CD1c-positive myeloid dendritic cell (primary cell): ENCODE measurements at regions not wholly inside any gene's neighbourhood (a gene's known extent, or its start where the extent isn't known, plus 50 kb on each side); places are given as distances from the start of the nearest gene placed in this dataset.

Source experiments
- DNase-seq: peaks from one replicate; pipeline ENCODE4 v3.0.0-alpha.2; 2016; ENCODE audit errors: extremely low spot score

- DNase-seq, result no peak
These were observed 369.3 kb upstream of the TMPO start for GRCh38 chr12:98146043-98146442.

- DNase-seq, result no peak
These were observed 368.9 kb upstream of the TMPO start for GRCh38 chr12:98146487-98146886.

DNA sequence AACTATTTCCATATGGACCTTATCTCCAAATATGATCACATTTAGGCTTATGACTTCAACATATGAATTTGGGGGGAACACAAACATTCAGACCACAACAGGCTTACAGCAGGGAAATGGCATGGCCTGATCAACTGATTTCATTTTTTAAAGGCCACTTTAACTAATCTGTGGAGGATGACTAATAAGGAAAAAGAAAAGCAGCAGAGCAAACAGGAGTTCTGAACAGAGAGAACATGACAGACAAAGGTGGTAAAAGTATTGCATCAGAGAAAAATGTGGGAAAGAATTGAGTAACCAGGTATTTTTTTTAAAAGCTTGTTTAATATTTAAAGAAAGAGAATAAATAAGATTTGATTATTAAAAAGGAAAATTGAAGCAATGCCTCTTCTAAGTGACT is 366.1 kb upstream of the TMPO start:
- DNase-seq, result no peak

- DNase-seq, result no peak
These were observed 365.6 kb upstream of the TMPO start for GRCh38 chr12:98149691-98150210.

- no peak for DNase-seq
These were observed 364.2 kb upstream of the TMPO start for GRCh38 chr12:98151105-98151590.

GRCh38 chr12:98151984-98152383 is 363.4 kb upstream of the TMPO start:
- DNase-seq, result no peak

DNA sequence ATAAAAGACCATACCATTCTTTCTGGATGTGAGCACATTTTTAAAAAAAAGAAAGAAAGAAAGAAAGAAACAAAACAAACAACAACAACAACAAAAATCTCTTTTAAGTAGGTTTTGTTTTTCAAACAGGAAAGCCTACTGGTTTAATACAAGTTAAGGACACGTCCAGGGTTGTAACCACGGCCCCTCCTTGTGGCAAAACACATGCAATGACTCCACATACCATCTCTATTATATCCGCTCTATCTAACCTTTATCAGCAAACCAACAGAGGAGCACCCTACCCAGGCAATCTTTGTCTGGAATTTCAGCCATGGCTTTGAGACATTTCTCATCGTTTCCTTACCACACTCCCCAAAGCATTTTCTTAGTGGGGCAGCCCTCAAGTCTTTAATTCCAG is 360.5 kb upstream of the TMPO start:
- no peak for DNase-seq

- no peak for DNase-seq
These were observed 358.7 kb upstream of the TMPO start for GRCh38 chr12:98156697-98157096.

DNA sequence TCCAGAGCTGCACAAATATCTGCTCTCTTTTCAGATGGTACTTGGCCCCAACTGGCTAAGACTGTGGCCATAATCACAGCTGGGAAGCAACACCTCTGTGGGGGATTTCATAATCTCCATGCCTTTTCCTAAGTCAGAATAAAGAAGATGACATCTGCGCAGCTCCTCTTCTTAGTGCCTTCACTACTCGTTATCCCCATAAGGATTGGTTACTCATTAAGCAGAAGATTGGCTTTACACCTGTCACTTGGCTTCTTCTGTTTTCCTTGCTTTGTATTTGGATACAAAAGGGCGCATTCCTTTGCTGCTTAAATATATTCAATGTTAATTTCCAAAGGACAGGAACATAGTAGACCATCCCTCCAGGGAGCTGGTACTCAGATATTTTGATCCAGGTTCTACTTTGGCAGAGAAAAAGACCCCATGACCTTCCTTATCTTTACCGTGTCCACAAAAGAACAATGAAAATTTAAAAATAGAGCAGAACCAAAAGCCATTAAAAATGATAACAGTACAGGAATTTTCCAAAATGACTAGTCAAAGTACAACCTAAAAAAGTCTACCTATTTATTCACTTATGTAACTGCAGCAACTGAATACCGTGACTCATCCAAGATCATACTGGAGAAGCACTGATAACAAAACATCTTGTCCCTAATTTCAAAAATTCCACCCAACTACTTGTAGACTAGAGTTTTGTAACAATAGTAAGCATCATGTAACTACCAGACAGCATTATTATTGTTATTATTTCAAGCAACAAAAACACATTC is 352.3 kb upstream of the TMPO start:
- no peak for DNase-seq

- no peak for DNase-seq
These were observed 343.1 kb upstream of the TMPO start for GRCh38 chr12:98172304-98172703.

- DNase-seq, result no peak
These were observed 342.6 kb upstream of the TMPO start for GRCh38 chr12:98172801-98173200.

- no peak for DNase-seq
These were observed 341.5 kb upstream of the TMPO start for GRCh38 chr12:98173773-98174427.

GRCh38 chr12:98174428-98174809 is 341.0 kb upstream of the TMPO start:
- no peak for DNase-seq

- no peak for DNase-seq
These were observed 337.3 kb upstream of the TMPO start for GRCh38 chr12:98178126-98178525.

DNA sequence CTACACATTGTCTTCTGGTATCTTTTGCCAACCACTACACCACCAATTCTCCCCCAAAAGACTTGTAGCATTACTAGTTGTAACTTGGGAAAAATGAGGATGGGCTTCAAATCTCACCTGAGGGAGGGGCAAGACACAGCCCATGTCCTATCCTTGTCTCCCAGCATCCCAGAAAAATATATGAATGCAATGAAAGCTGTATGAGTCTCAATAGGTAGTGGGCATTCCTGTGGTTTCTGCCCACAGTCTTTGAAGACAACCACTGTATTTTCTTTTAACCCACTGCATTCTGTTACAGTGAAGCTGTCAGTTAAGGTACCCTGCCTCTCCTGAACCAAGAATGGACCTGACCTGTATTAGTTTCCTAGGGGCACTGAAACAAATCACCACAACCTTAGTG is 336.2 kb upstream of the TMPO start:
- no peak for DNase-seq

DNA sequence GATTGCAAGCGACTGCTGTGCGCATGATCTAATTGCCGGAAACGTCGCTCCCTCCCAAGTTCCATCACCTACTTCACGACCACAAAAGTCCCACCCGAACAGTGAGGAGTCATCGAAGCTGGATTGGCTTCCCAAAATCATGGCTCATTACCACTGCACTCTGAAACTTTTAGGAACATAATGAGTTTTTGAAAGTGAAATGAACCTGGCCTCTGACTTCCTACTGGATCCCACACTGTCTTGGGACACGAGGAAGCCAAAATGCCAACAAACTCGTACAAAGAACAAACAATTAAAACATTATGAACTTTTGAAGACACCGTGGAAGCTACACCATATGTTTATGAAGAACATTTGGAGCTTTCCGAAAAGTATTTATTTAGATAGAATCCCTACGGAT is 334.8 kb upstream of the TMPO start:
- DNase-seq, result no peak

GRCh38 chr12:98182821-98183220 is 332.6 kb upstream of the TMPO start:
- DNase-seq, result no peak

GRCh38 chr12:98185606-98186005 is 329.8 kb upstream of the TMPO start:
- no peak for DNase-seq

DNA sequence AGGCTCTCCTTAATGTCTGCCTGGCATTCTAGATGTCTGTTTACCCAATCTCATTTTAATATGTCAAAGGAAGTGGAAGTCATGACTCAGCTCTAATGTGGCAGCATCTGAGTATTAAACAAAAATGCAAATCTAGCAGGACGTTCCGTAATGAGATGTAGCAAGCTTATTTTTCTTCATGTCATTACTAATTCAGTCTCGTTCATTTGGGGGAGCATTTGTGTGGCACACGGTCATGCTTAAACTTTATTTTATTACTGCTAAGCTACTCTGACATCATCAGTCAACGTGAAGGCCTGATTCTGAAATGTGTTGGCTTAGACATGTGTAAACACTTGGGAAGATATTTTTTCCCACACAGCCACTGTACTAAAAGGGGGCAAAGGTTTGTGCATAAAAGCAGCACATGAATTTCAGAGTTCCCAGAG is 326.7 kb upstream of the TMPO start:
- peak; percentile 6 for DNase-seq

GRCh38 chr12:98194591-98194990 is 320.8 kb upstream of the TMPO start:
- DNase-seq, result no peak

- no peak for DNase-seq
These were observed 317.0 kb upstream of the TMPO start for GRCh38 chr12:98198261-98198982.

- no peak for DNase-seq
These were observed 306.6 kb upstream of the TMPO start for GRCh38 chr12:98208816-98209215.
